Lung (tissue), 11 donors: ENCODE measurements at regions not wholly inside any gene's neighbourhood (a gene's known extent, or its start where the extent isn't known, plus 50 kb on each side); places are given as distances from the start of the nearest gene placed in this dataset.

ENCODE experiments used
- ATAC-seq: fragments of 200-7000 bp; cut with Tn5 transposase; one replicate; pipeline ENCODE4 v1.9.1; 2020; ENCODE audit warnings: moderate number of reproducible peaks; ENCODE audit not compliant: insufficient read depth, low FRiP score
- DNase-seq, 3 donors: peaks; one replicate each; pipeline ENCODE4 v3.0.0-alpha.2; 2013 to 2017
- H3K27ac ChIP-seq, 2 donors: one replicate each; pipeline ENCODE4 v1.5.1; 2013; ENCODE audit warnings: mild to moderate bottlenecking in 2 of 2, moderate library complexity in 2 of 2, control low read depth in 1 of 2, inconsistent platforms in 1 of 2, low read depth in 1 of 2, low read length in 1 of 2
- H3K27me3 ChIP-seq, 3 donors: one replicate each; pipeline ENCODE4 v1.5.1; 2013; ENCODE audit warnings: low read length in 2 of 3; ENCODE audit not compliant: control insufficient read depth in 3 of 3, insufficient read depth in 3 of 3
- H3K36me3 ChIP-seq, 4 donors: one replicate each; pipeline ENCODE4 v1.5.1; 2013; ENCODE audit warnings: low read length in 4 of 4, mild to moderate bottlenecking in 1 of 4, moderate library complexity in 1 of 4; ENCODE audit not compliant: control insufficient read depth in 4 of 4, insufficient read depth in 4 of 4
- H3K4me1 ChIP-seq, 5 donors: one replicate each; pipeline ENCODE4 v1.5.1; 2013; ENCODE audit warnings: low read length in 5 of 5, mild to moderate bottlenecking in 2 of 5, moderate library complexity in 1 of 5; ENCODE audit not compliant: control insufficient read depth in 5 of 5, insufficient read depth in 5 of 5
- H3K4me3 ChIP-seq: one replicate; pipeline ENCODE4 v1.5.1; 2013; ENCODE audit warnings: mild to moderate bottlenecking, control low read depth, moderate library complexity
- H3K9ac ChIP-seq, 2 donors: one replicate each; pipeline ENCODE4 v1.5.1; 2013; ENCODE audit warnings: low read length in 2 of 2, control low read depth in 1 of 2; ENCODE audit not compliant: insufficient read depth in 1 of 2
- H3K9me3 ChIP-seq, 4 donors: one replicate each; pipeline ENCODE4 v1.5.1; 2013; ENCODE audit warnings: low read length in 3 of 4, mild to moderate bottlenecking in 1 of 4, moderate library complexity in 1 of 4; ENCODE audit not compliant: control insufficient read depth in 4 of 4, insufficient read depth in 3 of 4
- CTCF ChIP-seq: IDR thresholded peaks from 2 replicates; pipeline ENCODE4 v1.5.1; 2012; ENCODE audit warnings: mild to moderate bottlenecking; ENCODE audit errors: control extremely low read depth, extremely low read depth
- WGBS, 2 donors: extraction: QIAGEN DNeasy Blood & Tissue Kit; methylation state at CpG; one replicate each; pipeline ENCODE4 v1.1.7; 2013; 5-methylcytosine and 5-hydroxymethylcytosine counted together
- donor health status: control.
- donor health status: control.
- donor health status: Bipolar disorder and iron deficiency.
- donor health status: healthy.
- donor health status: DM: yes; HTN: yes; CAD: no.

- H3K9ac ChIP-seq, result no peak overlapping the region
- DNase-seq (peak in 1 of 3 donors; percentile 22), ATAC-seq (no peak)
- no peak overlapping the region for H3K4me3 ChIP-seq
- H3K9me3 ChIP-seq, result no peaks in the 10 kb centered on the region
- H3K27ac ChIP-seq, result no peak overlapping the region
- no peaks in the 10 kb centered on the region for H3K36me3 ChIP-seq
- 58 to 78% methylated on average over 4 of the region's 4 CpGs for WGBS, 2 donors
- no peak for TF ChIP-seq CTCF
- no peaks in the 10 kb centered on the region for H3K27me3 ChIP-seq
- H3K4me1 ChIP-seq, result peaks cover 2 to 18% (median 9%) of the 10 kb centered on the region in 5 donors
Measured at GRCh38 chr2:145012214-145012670, 492.3 kb upstream of the ZEB2 start.

DNA sequence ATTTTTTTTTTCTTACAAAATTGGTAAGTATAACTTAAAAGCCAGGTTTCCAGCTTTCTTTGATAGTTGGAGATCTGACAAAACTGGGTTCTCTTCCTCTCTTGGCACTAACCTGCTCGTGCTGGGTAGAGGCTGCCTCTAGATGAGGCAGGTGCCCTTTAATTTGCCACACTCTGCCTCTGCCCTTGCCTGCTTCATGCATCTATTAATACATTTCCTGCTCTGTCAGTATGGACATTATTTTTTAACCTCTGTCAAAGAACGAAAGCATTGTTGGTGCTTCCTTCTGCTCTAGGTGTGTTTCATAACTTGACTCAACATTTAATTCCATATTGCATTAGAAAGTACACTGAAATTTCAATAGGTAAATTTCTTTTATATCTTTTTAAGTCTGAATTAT, 490.7 kb upstream of the ZEB2 start:
- DNase-seq (no peak), ATAC-seq (no peak)
- Histone ChIP-seq H3K9ac (no peak overlapping the region), H3K27me3 (no peaks in the 10 kb centered on the region), H3K4me3 (no peak overlapping the region), H3K4me1 (peaks cover 2 to 26% (median 11%) of the 10 kb centered on the region in 5 donors), H3K27ac (no peak overlapping the region), H3K9me3 (no peaks in the 10 kb centered on the region), H3K36me3 (no peaks in the 10 kb centered on the region)
- 68 to 80% methylated on average over 2 of the region's 2 CpGs for WGBS, 2 donors
- TF ChIP-seq CTCF, result no peak

GRCh38 chr2:145007960-145008263, 488.0 kb upstream of the ZEB2 start:
- Histone ChIP-seq H3K4me1 (peaks cover 2 to 26% (median 11%) of the 10 kb centered on the region in 5 donors), H3K27ac (peak overlapping the region; percentile 36 to 60), H3K4me3 (no peak overlapping the region), H3K36me3 (no peaks in the 10 kb centered on the region), H3K27me3 (no peaks in the 10 kb centered on the region), H3K9me3 (no peaks in the 10 kb centered on the region), H3K9ac (peak overlapping the region in 1 of 2 donors; percentile 20)
- ATAC-seq, result no peak
- TF ChIP-seq CTCF, result no peak
- no peak for DNase-seq
